ENCODE measurements at regions not wholly inside any gene's neighbourhood (a gene's known extent, or its start where the extent isn't known, plus 50 kb on each side); places are given as distances from the start of the nearest gene placed in this dataset.

DNA sequence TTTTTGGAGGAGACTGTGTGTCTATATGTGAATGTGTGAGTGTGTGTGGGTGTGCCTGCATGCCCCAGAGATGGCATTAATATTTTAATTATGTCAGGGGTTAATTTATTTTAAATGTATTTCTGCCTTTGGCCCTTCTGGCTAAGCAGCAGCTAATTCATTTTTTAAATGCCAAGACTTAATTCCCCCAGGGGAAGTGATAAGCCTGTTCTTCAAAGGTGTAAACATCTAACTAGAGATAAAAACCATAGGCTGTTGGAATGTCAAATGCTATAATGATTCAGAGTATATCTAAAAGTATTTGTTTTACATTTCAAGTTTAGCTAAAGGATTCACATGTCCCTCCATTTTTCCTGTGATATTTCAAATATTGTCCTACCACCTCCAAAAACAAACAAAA lies 184.7 kb downstream of the SPP2 start:
- TF ChIP-seq, protein P1, sequence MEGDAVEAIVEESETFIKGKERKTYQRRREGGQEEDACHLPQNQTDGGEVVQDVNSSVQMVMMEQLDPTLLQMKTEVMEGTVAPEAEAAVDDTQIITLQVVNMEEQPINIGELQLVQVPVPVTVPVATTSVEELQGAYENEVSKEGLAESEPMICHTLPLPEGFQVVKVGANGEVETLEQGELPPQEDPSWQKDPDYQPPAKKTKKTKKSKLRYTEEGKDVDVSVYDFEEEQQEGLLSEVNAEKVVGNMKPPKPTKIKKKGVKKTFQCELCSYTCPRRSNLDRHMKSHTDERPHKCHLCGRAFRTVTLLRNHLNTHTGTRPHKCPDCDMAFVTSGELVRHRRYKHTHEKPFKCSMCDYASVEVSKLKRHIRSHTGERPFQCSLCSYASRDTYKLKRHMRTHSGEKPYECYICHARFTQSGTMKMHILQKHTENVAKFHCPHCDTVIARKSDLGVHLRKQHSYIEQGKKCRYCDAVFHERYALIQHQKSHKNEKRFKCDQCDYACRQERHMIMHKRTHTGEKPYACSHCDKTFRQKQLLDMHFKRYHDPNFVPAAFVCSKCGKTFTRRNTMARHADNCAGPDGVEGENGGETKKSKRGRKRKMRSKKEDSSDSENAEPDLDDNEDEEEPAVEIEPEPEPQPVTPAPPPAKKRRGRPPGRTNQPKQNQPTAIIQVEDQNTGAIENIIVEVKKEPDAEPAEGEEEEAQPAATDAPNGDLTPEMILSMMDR (conservative IDR thresholded peaks at IDR 0.05; ENCODE audit: control insufficient read depth, insufficient read depth, low read depth, low read length) = no peak
- DNase-seq (ENCODE audit: low read depth) = no peak
- H3K4me3 ChIP-seq (ENCODE audit: control insufficient read depth, low read depth, low read length) = no peak overlapping the region

DNA sequence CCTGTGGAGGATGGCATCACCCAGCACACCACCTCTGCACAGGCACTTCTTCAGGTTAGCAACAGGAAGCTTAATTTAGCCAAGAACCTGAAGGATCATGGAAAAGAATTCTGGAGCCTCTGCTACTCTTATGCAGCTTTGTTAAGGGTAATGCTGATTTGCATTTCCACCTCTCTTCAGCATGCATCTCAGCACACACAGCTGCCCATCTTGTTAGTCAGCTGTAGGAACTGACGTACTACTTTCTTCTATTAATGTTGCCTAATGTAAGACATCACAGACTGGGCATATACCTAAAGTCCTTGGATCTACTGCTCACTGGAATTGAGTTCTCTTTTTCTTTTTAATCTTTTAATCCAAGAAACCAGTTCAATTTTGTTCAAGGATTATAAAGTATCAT lies 181.0 kb downstream of the SPP2 start:
- no peak for DNase-seq (ENCODE audit: low read depth)
- H3K4me3 ChIP-seq (ENCODE audit: control insufficient read depth, low read depth, low read length) = no peak overlapping the region
- TF ChIP-seq, protein P1 (conservative IDR thresholded peaks at IDR 0.05; ENCODE audit: control insufficient read depth, insufficient read depth, low read depth, low read length) = no peak

DNA sequence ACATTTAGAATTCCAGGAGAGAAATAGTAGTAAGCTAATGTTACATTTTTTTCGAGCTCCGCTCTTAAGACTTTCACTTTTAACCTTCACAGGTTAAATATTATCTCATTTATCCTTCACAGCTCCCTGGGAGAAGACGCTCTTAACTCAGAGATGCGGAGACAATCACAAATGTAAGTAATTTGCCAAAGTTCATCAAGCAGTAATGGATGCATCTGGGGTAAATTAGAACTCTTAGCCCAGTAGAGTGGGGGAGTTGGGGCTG lies 168.5 kb downstream of the SPP2 start:
- TF ChIP-seq, protein P1 (conservative IDR thresholded peaks at IDR 0.05; ENCODE audit: control insufficient read depth, insufficient read depth, low read depth, low read length) = no peak
- no peak for DNase-seq (ENCODE audit: low read depth)
- no peak overlapping the region for H3K4me3 ChIP-seq (ENCODE audit: control insufficient read depth, low read depth, low read length)

DNA sequence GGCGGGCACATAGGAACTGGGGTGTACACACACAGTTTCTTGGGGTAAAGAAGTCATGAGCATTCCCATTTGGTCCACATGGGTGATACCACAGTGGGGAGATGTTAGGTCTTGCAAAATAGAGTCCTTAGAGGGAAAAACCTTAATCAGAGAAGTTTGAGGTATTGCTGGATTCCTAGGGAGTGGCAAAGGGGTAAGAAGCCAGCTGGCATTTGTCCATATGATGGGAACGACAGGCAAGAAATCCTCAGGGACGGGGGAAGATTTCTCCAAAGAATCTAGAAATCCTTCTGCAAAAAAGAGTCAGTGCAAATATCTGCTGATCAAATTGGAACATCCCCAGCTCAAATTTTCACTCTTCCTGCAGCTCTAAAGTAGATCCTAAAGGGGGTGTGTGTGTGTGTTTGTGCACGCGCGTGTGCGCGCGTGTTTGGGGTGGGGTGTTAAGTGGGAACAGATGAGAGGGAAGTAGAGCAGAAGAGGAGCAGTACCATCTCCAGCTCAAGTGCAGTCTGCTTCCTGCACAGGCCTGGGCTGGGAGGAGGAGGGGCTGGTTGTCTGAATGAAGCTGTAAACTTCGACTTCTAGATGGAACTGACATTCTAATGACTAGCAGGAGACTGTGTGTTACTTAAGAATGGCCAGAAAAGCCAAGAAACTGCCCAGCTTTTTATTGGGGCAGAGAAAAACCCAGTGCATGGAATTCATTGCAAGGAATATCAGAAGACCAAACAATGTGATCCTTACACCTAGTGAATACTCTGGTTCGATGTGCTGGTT lies 168.0 kb downstream of the SPP2 start:
- peak; percentile 54 for DNase-seq (ENCODE audit: low read depth)
- H3K4me3 ChIP-seq (ENCODE audit: control insufficient read depth, low read depth, low read length) = no peak overlapping the region
- TF ChIP-seq, protein P1 (conservative IDR thresholded peaks at IDR 0.05; ENCODE audit: control insufficient read depth, insufficient read depth, low read depth, low read length) = no peak

DNA sequence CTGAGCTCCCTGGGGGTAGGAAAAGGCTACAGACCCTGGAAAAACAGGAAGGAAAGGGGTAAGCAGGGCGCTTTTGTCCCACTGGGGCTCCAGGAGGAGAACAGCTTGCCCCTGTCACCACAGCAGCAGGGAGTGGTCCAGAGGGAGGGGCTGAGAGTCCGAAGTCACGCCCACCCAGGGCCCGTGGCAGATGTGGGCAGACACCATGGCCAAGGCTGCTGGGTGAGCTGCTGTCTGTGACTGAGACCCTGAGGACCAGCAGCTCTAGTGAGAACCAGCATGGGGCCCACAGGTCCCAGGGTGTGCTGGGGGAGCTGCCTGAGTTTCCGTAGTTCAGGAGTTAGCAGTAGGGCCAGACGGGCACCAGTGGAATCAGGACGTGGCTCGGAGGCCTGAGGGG lies 162.0 kb downstream of the SPP2 start:
- TF ChIP-seq, protein P1 (conservative IDR thresholded peaks at IDR 0.05; ENCODE audit: control insufficient read depth, insufficient read depth, low read depth, low read length) = no peak
- H3K4me3 ChIP-seq (ENCODE audit: control insufficient read depth, low read depth, low read length) = no peak overlapping the region
- DNase-seq (ENCODE audit: low read depth) = no peak

DNA sequence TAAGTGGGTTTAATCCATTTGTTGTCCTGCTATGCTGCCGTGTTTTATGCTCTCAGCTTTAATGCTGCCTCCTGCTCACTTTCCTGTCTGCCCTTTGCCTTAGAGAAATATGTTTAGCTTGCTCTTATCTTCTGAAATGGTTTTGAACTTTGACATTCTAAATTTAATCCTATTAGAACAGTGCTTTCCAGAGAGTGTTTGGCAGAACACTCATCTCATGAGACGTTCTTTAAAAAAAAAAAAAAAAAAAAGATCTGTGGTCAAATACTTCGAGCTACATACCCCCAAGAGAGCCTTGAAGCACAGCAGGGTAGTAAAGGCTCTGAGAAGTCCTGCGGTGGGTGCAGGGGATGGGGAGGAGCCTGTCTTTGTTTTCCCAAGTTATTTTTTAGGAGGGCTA lies 161.3 kb downstream of the SPP2 start:
- H3K4me3 ChIP-seq (ENCODE audit: control insufficient read depth, low read depth, low read length) = no peak overlapping the region
- TF ChIP-seq, protein P1 (conservative IDR thresholded peaks at IDR 0.05; ENCODE audit: control insufficient read depth, insufficient read depth, low read depth, low read length) = no peak
- peak; percentile 16 for DNase-seq (ENCODE audit: low read depth)

DNA sequence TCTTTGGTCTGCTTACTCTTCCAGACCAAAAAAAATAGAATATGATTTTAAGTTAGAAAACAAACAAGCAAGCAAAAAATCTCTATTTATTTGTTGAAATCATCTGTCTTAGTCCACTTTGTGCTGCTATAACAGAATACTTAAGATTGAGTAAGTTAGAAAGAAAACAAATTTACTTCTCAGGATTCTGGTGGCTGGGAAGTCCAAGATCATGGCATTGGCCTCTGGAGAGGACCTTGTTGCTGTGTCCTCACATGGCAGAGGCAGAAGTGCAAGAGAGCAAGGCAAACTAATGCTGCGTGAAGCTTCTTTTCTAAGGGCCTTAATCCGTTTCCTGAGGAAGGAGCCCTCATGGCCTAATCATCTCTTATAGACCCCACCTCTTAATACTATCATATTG lies 156.2 kb downstream of the SPP2 start:
- no peak for DNase-seq (ENCODE audit: low read depth)
- no peak overlapping the region for H3K4me3 ChIP-seq (ENCODE audit: control insufficient read depth, low read depth, low read length)
- TF ChIP-seq, protein P1 (conservative IDR thresholded peaks at IDR 0.05; ENCODE audit: control insufficient read depth, insufficient read depth, low read depth, low read length) = no peak

All from fibroblast of mammary gland (primary cell).